GM12892 (cell line): ENCODE measurements at regions not wholly inside any gene's neighbourhood (a gene's known extent, or its start where the extent isn't known, plus 50 kb on each side); places are given as distances from the start of the nearest gene placed in this dataset.

Experiments
- POLR2A ChIP-seq: IDR thresholded peaks from 2 replicates; pipeline ENCODE4 v1.6.1; 2011; ENCODE audit warnings: low read depth, low read length, control low read depth
- POLR2AphosphoS5 ChIP-seq: IDR thresholded peaks from 2 replicates; pipeline ENCODE4 v1.6.1; 2011; ENCODE audit warnings: low read depth, low read length, control low read depth
- TAF1 ChIP-seq: IDR thresholded peaks from 2 replicates; pipeline ENCODE4 v1.6.1; 2011; ENCODE audit warnings: low read depth, mild to moderate bottlenecking, control low read depth, low read length, borderline replicate concordance

- TF ChIP-seq POLR2A (no peak), POLR2AphosphoS5 (no peak), TAF1 (no peak)
Observed at GRCh38 chr2:204472375-204472774, 72.9 kb upstream of the PARD3B start.
